Astrocyte of the hippocampus (primary cell): ENCODE measurements at regions not wholly inside any gene's neighbourhood (a gene's known extent, or its start where the extent isn't known, plus 50 kb on each side); places are given as distances from the start of the nearest gene placed in this dataset.
A peak's percentile ranks its signal among the peaks of the same experiment; 100 is the strongest.
"Not testable (repeated sequence)": the region's sequence is repeated elsewhere in the genome, so short reads cannot be mapped to it uniquely, and the experiment has no call there.

ENCODE experiments used
- DNase-seq: peaks from one replicate; pipeline ENCODE4 v3.0.0; 2011; ENCODE audit warnings: low read depth, low spot score

- no peak for DNase-seq
Observed at GRCh38 chr9:94033383-94033782, 50.9 kb upstream of the PTPDC1 start.

- DNase-seq = peak; percentile 48
Observed at GRCh38 chr9:94031946-94032345, 52.3 kb upstream of the PTPDC1 start.

DNA sequence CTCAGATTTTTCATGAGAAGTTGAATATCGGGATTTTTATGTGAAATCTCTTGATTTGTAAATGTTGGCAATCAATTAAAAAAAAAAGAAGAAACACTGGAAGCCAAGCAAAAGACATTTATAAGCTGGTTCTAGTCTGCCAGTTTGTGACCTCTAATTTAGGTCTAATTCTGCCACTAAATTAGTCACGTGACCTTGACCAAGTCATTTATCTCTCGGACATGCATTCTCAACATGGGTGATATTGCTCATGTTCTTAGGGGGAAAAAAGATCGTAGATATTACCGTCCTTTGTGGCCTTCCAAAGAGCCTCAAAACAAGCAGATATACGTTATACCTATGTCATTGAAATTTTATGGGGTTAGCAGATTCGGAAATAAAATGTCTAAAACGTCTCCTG is 52.9 kb upstream of the PTPDC1 start:
- no peak for DNase-seq

- DNase-seq = peak; percentile 96
Observed at GRCh38 chr9:94030318-94031179, 53.7 kb upstream of the PTPDC1 start.

DNA sequence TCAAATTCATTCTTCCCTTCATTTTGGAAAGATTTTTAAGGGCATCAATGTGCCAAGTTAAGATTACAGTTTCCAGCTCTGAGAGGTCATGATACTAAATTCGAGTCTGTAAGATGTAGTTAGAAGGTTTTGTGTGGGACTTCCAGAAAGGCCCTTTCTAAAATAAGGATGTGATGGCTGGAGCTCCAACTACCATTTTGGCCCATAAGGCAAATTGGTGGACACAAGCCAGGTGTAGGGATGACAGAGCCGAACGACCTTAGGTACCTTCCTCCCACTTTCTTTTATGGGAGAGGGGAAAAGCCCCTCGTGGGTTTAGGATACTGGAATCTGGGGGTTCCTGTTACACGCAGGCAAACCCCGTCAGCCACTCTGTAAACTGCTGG is 54.3 kb upstream of the PTPDC1 start:
- DNase-seq = no peak

DNA sequence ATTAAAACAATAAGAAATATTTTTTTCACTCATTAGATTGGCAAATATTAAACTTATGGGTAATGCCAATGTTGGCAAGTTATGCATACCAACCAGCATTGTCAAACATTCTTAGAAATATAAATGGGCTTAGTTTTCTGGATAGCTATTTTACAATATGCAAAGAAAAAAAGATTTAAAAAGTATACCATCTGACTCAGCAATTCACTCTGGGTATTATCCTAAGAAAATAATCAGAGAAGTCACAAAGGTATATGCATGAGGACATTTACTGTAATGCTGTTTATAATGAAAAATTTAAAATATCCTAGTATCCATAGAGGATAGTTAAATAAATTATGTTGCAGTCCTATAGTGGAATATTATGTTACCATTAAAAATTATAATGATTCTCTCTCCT is 57.4 kb upstream of the PTPDC1 start:
- DNase-seq = no peak

GRCh38 chr9:94022476-94022875 is 61.8 kb upstream of the PTPDC1 start:
- not testable (repeated sequence) for DNase-seq

- not testable (repeated sequence) for DNase-seq
Observed at GRCh38 chr9:94020836-94021235, 63.4 kb upstream of the PTPDC1 start.

GRCh38 chr9:94018628-94019027 is 63.5 kb upstream of the BARX1 start:
- peak; percentile 50 for DNase-seq

DNA sequence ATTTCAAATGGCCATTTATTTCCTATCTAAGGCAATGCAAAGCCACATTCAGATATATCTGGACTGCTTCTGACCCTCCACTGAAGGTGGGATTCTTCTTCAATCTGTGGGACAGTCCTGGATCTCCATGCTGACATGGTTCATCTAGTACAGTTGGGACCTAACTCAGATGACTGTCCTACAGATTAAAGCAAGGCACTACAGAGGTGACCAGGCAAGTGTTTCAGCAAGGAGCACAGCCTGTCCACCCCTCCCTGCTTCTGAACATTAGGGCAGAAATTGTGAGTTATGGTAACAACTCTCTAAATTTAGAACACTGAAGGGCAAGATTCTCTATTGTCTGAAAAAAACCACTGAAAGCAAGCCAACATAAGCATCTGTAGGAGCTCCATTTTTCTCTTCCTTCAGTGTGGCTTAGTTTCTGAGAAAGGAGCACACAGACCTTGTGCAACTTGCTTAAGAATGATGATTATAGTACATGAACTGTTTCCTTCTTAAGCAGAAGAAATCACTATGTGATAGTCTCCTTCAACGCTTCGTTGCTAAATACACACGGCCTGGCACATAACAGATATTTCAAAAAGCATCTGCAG is 62.9 kb upstream of the BARX1 start:
- DNase-seq = peak; percentile 35

DNA sequence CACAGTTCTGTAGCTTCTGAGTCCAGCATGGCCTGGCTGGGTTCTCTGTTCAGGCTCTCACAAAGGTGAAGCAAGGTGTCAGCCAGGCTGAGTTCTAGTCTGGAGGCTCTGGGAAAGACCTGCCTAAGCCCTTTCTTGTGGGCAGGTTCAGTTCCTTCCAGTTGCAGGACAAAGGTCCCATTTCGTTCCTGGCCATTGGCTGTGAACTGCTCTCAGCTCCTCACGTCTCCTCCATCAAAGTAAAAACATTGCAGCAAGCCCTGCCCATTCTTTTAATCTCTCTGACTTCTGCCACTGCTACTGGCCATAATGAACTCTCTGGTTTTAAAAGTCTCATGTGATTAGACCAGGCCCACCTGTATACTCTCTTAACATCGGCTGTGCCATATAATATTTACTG is 61.6 kb upstream of the BARX1 start:
- DNase-seq = no peak

GRCh38 chr9:94014920-94015319 is 59.8 kb upstream of the BARX1 start:
- DNase-seq = no peak

DNA sequence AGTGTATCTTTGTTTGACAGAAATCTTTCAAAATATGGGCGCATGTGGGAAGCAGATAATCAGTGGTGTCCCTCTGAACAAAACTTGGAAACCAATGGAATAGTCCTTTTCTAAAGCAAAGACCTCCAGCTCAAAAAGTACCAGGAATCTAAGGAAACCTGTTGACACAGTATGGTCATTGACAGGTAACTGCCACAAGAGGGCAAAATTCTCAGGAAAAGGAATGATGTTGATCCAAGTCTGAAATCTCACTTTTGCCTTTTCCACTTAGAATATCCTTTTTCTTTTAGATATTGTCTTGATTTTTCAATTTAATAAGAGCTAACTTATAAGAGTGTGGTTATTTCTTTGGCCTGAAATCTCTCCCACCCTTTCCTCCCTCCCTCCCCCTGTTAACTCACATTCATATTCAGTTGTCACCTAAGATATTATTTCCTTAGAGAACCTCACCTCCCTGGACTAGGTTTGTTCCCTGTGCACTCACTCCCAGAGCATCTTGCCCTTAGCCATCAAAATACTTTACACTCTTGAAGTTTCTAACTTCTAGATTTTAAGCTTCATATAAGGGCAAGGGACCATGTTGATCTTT is 59.0 kb upstream of the BARX1 start:
- peak; percentile 63 for DNase-seq

DNA sequence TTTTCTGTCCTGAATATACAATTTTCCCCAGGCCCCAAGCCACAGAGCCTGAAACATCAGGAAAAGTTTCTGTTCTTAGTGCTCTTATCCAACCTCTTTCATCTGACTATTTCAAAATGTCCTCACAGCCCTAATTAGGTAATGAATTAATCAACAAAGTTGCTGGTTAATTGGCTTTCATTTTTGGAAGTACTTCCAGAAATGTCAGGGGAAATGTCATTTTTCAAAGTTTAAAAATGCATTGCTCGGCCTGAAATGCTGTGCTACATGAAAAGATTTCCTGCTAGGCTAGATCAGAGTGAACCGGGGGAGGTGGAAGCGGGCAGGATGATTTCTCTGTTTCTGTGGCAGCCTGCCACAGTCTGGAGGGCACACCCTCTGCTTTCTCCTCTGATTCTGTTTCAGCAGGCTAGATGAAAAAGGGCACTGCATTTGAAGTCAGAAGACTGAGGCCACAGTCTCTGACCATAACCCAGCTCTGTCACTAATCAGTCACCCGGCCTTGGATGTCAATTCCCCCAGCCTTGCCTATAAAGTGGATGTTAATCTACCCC is 55.9 kb upstream of the BARX1 start:
- DNase-seq = peak; percentile 55

GRCh38 chr9:94005272-94005901 is 50.2 kb upstream of the BARX1 start:
- DNase-seq = no peak
